ENCODE measurements at regions not wholly inside any gene's neighbourhood (a gene's known extent, or its start where the extent isn't known, plus 50 kb on each side); places are given as distances from the start of the nearest gene placed in this dataset.

- ChIA-PET POLR2A (no interaction called here), CTCF (no interaction called here)
- H3K9me3 ChIP-seq (ENCODE audit: control insufficient read depth, insufficient read depth, low read depth, low read length) = no peaks in the 10 kb centered on the region
- intact Hi-C loops (cut with micrococcal nuclease; ENCODE audit: unreplicated experiment) = no loop called here
- no peaks in the 10 kb centered on the region for H3K36me3 ChIP-seq (ENCODE audit: control insufficient read depth, insufficient read depth, low read length)
- TF ChIP-seq REST (IDR thresholded peaks at IDR 0.05; ENCODE audit: insufficient read depth in 1 of 2, low read depth in 2 of 2, low read length in 1 of 2) (no peak), TCF7L2 (IDR thresholded peaks at IDR 0.05; ENCODE audit: low read depth, low read length) (no peak), SIN3A (IDR thresholded peaks at IDR 0.05; ENCODE audit: borderline replicate concordance, insufficient read depth, low read depth, low read length) (no peak), POLR2AphosphoS5 (IDR thresholded peaks at IDR 0.05; ENCODE audit: low read depth, low read length) (no peak), CTCF (IDR thresholded peaks at IDR 0.05) (no peak)
- H3K4me3 ChIP-seq (ENCODE audit: low read depth in 2 of 2, low read length in 2 of 2) = no peak overlapping the region
- in situ Hi-C loops (cut with HindIII; ENCODE audit: low pct_unique_long_range_greater_than_20kb, low sequenced_read_pairs) = no loop called here
- no peak overlapping the region for H3K27ac ChIP-seq (ENCODE audit: low read length)
- no peak for ATAC-seq
- no peaks in the 10 kb centered on the region for H3K4me1 ChIP-seq (ENCODE audit: control insufficient read depth, insufficient read depth, low read length)
- H3K27me3 ChIP-seq (ENCODE audit: control insufficient read depth, insufficient read depth, low read length) = no peaks in the 10 kb centered on the region; the same call in 1 of the 2 replicates
- no TSS peak for BruUV-seq (replicated peaks)
- no peak for DNase-seq (ENCODE audit: low read depth, low spot score)
These were observed 119.8 kb upstream of the KCNJ6 start for GRCh38 chr21:38036016-38036415.

GRCh38 chr21:38037416-38037815 lies 121.2 kb upstream of the KCNJ6 start:
- CTCF ChIA-PET = no interaction called here
- Histone ChIP-seq H3K9me3 (ENCODE audit: control insufficient read depth, insufficient read depth, low read depth, low read length) (no peaks in the 10 kb centered on the region), H3K27ac (ENCODE audit: low read length) (no peak overlapping the region), H3K36me3 (ENCODE audit: control insufficient read depth, insufficient read depth, low read length) (no peaks in the 10 kb centered on the region), H3K27me3 (ENCODE audit: control insufficient read depth, insufficient read depth, low read length) (no peaks in the 10 kb centered on the region; the same call in 1 of the 2 replicates), H3K4me1 (ENCODE audit: control insufficient read depth, insufficient read depth, low read length) (no peaks in the 10 kb centered on the region), H3K4me3 (ENCODE audit: low read depth in 2 of 2, low read length in 2 of 2) (no peak overlapping the region)
- TF ChIP-seq CTCF (IDR thresholded peaks at IDR 0.05) (no peak), SIN3A (IDR thresholded peaks at IDR 0.05; ENCODE audit: borderline replicate concordance, insufficient read depth, low read depth, low read length) (no peak), TCF7L2 (IDR thresholded peaks at IDR 0.05; ENCODE audit: low read depth, low read length) (no peak), POLR2AphosphoS5 (IDR thresholded peaks at IDR 0.05; ENCODE audit: low read depth, low read length) (no peak), REST (IDR thresholded peaks at IDR 0.05; ENCODE audit: insufficient read depth in 1 of 2, low read depth in 2 of 2, low read length in 1 of 2) (no peak)
- no TSS peak for BruUV-seq (replicated peaks)
- in situ Hi-C loops (cut with HindIII; ENCODE audit: low pct_unique_long_range_greater_than_20kb, low sequenced_read_pairs) = no loop called here
- intact Hi-C loops (cut with micrococcal nuclease; ENCODE audit: unreplicated experiment) = no loop called here
- POLR2A ChIA-PET = no interaction called here
- DNase-seq (ENCODE audit: low read depth, low spot score) (no peak), ATAC-seq (no peak)
